ENCODE measurements at regions not wholly inside any gene's neighbourhood (a gene's known extent, or its start where the extent isn't known, plus 50 kb on each side); places are given as distances from the start of the nearest gene placed in this dataset.
"Not testable (repeated sequence)": the region's sequence is repeated elsewhere in the genome, so short reads cannot be mapped to it uniquely, and the experiment has no call there.

DNA sequence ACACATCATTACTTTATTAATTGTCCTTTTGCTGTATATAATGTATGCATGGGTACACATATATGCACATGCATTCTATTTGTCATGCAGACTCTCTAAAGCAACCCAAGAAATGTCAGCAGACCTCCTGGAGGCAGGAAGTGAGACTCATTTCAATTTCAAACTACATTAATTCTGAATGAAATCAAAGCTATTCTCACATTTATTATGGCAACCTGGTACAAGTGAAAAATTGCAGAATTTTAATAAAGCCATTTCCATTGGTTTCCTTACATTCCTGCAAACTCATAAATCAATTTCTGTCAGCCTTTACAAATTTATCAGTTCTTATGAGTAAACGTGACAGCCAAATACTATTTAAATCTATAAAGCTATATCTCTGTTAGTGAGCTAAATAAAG lies 430.4 kb upstream of the NUDT12 start:
- no peak for DNase-seq (ENCODE audit: low spot score)

DNA sequence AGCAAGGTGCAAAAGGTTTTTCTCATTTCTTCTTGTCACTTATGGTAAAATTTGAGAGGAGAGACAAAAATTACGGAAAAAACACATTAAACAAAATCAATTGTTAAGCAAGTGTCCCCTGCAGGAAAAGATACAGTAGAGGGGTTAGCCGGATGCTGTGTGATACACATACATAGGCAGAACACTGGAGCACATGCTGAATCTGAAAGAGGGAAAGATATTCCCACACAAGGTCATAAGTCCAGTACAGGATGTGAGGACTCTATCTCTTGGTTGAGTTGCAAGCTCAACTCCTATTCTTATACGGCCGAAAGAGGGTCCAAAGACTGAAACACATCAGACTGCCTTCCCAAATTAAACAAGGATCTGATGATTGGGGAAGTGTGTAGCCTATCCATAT lies 427.5 kb upstream of the NUDT12 start:
- DNase-seq (ENCODE audit: low spot score): no peak

GRCh38 chr5:103981592-103981991 lies 419.0 kb upstream of the NUDT12 start:
- DNase-seq (ENCODE audit: low spot score): no peak

GRCh38 chr5:103973669-103974068 lies 411.1 kb upstream of the NUDT12 start:
- no peak for DNase-seq (ENCODE audit: low spot score)

DNA sequence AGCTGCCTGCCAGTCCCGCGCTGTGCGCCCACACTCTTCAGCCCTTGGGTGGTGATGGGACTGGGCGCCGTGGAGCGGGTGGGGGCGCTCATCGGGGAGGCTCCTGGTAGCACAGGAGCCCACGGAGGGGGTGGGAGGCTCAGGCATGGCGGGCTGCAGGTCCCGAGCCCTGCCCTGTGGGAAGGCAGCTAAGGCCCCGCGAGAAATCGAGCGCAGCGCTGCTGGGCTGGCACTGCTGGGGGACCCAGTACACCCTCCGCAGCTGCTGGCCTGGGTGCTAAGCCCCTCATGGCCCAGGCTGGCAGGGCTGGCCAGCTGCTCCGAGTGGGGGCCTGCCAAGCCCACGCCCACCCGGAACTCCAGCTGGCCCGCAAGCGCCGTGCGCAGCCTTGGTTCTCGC lies 403.7 kb upstream of the NUDT12 start:
- DNase-seq (ENCODE audit: low spot score): not testable (repeated sequence)

DNA sequence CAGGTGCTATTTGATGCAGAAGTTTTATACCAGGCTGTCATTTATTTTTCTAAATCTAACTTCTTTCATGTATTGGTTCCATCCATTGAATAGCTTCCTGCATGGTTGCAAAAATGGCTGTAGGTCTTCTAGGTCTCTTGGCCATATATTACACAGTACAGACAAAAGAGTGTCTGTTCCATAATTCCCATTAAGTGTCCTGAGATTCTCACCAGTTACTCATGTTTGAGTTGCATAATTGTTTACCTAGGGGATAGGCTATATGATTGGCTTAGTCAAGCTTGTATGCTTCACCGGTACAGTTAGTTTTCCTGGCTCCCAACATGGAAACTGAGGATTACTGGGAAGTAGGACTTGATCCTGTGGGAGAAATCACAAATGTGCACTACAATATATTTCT lies 399.4 kb upstream of the NUDT12 start:
- DNase-seq (ENCODE audit: low spot score): no peak

DNA sequence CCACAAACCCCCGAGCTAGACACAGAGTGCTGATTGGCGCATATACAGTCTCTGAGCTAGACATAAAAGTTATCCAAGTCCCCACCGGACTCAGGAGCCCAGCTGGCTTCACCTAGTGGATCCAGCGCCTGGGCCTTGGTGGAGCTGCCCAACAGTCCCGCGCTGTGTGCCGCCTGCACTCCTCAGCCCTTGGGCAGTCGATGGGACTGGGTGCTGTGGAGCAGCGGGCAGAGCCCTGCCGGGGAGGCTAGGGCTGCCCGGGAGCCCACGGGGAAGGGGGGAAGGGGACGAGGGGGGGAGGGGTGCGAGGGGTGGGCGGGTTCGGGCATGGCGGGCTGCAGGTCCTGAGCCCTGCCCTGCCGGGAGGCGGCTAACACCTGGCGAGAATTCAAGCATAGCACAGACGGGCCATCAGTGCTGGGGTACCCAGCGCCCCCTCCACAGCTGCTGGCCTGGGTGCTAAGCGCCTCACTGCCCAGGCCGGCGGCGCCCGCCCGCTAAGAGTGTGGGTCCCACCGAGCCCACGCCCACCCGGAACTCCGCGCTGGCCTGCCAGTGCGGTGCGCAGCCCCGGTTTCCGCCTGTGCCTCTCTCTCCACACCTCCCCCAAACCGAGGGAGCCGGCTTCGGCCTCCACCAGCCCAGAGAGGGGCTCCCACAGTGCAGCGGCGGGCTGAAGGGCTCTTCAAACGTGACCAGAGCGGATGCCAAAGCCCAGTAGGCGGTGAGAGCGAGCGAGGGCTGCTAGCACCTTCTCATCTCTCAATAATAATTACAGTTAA lies 391.2 kb upstream of the NUDT12 start:
- no peak for DNase-seq (ENCODE audit: low spot score)

- no peak for DNase-seq (ENCODE audit: low spot score)
Measured at GRCh38 chr5:103951776-103952175, 389.2 kb upstream of the NUDT12 start.

DNA sequence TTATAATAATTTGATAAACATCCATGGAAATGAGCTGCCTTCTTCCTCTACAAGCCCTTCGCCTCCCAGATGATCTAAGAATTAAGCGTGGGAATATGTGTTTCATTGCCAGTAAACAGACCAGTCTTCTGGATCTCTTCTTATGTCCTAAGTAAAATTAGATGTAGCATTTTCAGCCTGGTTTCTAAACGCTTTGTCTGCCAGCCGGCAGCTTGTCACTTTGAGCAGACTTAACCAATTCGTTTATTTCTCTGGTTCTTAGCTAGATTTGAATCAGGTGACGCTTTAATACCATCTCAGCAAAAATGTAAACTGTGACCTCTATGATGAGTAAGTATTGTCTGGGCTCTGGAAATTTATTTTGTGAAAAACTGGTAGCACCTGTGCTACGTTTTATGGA lies 380.6 kb upstream of the NUDT12 start:
- DNase-seq (ENCODE audit: low spot score): no peak

DNA sequence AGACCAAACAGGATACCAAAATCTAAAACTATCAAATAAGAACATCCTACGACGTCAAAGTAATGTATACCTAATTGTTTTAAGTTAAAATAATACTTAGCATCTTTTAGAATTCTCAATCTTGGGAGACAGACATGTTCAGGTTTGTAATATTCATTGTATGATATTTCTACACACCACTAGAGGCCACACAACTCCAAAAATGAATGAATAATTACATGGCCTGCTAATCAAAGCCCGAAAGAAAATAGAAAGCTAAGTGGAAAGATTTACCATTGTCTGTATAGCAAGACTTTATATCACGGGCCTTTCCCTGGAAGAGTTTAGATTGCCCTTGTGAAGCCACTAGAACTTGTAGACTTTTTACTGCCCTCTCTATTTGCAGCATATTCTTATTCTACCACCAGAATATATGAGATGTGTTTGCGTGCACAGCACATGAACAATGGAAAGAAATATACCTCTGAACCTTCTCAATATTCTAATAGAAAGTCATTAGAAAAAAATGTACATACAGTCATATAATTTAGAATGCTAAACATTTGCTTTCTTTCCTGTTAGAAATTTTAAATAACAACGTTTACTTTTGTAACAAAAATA lies 380.1 kb upstream of the NUDT12 start:
- DNase-seq (ENCODE audit: low spot score): no peak

- no peak for DNase-seq (ENCODE audit: low spot score)
Measured at GRCh38 chr5:103941596-103941995, 379.0 kb upstream of the NUDT12 start.

DNA sequence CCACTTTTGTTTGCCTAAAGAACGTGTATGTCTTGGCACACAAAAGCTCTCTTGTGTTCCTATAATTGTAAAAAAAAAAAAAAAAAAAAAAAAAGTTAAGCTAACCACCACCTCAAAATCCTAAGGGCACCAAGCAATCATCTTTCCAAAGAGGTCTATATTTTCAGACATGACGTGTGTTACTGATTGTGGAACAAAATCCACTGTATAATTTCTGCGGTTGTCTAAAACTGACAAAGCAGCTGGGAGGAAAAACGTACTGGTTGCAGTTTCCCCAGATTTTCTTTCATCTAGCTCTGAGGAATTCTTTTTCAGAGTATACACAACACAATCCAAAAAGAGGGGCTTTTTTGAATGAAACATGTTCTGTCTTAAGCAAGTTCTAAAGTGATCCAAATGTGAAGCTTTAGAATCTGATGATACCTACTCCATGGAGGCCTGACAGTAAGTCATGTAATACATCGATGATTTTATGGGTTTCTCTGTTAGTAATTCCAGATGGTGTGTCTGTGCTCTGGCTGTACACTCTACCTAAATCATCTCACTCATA lies 375.6 kb upstream of the NUDT12 start:
- DNase-seq (ENCODE audit: low spot score): no peak

DNA sequence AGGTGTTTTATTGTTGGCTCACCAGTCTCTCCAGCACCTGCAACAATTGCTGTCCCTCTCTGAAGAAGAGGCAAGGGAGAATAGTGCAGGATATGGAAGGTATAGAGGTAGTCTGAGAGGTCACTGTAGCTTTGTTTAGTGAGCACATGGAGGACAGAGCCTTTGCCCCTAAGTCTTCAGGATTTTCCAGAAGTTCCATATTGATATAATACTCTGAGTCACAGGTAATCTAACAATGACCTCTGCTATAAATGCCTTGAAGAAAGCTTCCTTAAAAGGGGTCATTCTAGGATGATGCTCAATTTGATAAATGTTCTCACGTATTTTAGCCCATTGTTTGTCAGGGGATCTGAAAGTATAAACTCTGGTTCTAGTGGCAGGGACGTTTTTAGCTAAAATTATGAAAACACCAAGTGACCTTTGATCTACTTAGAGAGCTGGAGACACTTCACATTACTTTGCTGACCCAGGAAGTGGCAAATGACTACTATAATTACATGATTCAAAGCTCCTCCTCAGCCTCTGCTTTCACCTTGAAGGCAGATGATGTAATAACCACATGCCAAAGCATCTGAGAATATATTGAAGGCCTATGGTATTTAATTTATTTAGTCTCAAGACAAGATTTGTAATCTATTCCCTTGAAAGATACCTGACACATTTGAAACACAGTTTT lies 366.9 kb upstream of the NUDT12 start:
- DNase-seq (ENCODE audit: low spot score): peak; percentile 83

GRCh38 chr5:103927739-103928138 lies 365.1 kb upstream of the NUDT12 start:
- no peak for DNase-seq (ENCODE audit: low spot score)

- DNase-seq (ENCODE audit: low spot score): no peak
Measured at GRCh38 chr5:103923616-103924168, 361.1 kb upstream of the NUDT12 start.

DNA sequence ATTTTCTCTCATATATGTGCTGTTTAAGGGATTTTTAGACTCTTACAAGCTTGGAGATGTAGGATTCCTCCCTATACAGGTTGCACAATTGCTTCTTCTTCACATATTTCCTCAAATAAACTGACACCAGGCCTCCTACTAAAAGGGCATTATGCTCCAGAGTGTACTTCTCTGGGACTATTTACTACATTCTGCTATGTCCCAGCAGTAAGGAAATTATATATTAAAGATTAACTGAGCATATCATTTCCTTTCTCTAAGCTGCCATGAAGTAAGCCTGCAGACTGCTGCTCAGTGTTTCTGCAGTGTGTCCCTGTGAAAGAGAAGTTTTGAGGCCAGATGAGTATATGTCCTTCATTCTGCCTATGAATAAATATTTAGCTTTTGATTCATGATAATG lies 356.9 kb upstream of the NUDT12 start:
- DNase-seq (ENCODE audit: low spot score): peak; percentile 31

DNA sequence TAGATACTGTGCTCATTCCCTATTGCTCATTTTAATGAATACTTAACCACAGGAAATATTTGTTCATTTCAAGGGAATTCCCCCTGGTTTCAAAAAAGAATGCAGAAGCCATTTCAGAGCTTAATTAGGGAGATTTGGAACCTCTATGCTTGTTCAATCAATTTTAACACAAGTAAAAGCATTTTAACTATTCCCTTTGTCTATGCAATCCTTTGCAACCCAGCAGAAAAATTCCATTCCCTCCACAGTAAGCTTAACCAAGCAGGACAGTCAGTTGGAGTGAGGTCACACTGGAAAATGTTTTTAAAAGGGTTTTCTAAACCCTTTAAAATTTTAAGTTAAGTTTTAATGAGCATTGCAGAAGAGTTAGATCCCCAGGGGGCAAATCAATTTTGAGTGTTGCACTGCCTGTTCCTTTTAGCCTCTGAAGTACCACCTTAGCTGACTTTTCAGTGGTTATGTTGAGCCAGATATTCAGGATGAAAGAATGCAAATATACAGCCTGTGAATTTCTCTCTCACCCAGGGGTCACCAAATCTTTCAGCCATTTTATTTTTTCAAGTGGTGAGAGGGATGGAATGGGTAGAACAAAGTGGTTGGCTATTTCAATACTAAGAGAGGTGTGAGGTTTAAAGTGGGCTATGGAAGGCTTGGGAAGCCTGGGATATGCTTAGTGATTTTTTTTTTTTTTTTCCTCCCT lies 356.2 kb upstream of the NUDT12 start:
- peak; percentile 69 for DNase-seq (ENCODE audit: low spot score)

DNA sequence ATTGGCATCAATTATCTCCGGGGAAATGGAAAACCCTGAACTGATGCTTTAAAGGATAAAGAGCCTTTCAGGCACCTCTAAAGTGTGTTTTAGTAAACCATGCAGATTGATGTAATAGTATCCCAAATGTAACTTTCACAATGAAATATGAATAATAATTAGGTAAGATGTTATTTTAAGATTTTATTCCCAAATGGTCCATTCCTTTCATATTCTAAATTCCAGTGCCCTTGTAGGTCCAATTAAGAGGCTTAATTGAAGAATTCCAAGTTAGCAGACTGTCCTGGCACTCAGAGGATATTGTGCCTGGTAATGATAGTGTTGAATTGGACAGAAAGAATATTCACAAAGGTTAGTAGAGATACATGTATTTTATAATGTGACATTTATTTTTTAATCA lies 352.5 kb upstream of the NUDT12 start:
- no peak for DNase-seq (ENCODE audit: low spot score)

- no peak for DNase-seq (ENCODE audit: low spot score)
Measured at GRCh38 chr5:103910786-103911185, 348.2 kb upstream of the NUDT12 start.

- DNase-seq (ENCODE audit: low spot score): no peak
Measured at GRCh38 chr5:103910011-103910410, 347.4 kb upstream of the NUDT12 start.

DNA sequence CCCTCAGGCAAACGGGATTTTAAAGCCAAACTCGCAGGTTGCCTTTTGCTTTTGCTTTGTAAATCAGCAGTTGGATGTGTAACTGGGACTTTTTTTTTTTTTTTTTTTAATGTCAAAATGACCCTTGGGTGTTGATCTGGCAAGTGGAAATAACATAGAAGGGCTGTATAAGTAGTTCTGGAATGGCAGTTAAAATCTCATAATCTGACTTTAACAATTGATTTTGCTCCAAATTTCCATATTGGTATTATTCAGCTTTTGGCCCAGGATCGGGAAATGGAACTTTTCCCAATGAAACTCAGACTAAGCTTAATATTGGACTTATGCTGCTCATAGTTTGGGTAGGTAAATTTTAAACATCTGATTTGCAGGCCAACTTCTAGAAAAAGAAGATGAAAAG lies 346.8 kb upstream of the NUDT12 start:
- no peak for DNase-seq (ENCODE audit: low spot score)
